NOMO-1 (cell line): ENCODE measurements at regions not wholly inside any gene's neighbourhood (a gene's known extent, or its start where the extent isn't known, plus 50 kb on each side); places are given as distances from the start of the nearest gene placed in this dataset.

ENCODE experiments used
- DNase-seq, 2 experiments: peaks; one replicate each; lab custom pipeline; 2025; ENCODE audit not compliant: unreplicated experiment in 2 of 2; lab: John Stamatoyannopoulos, UW

DNA sequence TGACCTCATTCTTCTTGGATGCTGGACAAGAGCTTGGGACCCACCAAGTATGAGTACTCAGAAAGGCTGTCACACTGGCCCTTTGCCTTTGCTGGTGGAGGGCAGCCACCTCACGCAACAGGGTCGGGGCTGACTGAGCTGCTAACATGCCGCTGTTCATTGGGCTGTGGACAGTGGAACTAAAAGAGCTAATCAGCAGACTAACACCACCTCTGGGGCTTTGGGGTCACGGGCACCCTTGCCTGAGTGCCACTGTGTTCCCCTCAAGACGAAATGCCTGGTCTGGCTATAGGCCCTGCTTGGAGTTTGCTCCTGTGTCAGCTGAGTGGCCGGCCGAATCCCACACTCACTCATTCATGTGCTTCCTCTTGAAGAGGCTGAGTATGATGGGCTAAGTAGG, 559.6 kb downstream of the SPRY1 start:
- DNase-seq, result no peak

DNA sequence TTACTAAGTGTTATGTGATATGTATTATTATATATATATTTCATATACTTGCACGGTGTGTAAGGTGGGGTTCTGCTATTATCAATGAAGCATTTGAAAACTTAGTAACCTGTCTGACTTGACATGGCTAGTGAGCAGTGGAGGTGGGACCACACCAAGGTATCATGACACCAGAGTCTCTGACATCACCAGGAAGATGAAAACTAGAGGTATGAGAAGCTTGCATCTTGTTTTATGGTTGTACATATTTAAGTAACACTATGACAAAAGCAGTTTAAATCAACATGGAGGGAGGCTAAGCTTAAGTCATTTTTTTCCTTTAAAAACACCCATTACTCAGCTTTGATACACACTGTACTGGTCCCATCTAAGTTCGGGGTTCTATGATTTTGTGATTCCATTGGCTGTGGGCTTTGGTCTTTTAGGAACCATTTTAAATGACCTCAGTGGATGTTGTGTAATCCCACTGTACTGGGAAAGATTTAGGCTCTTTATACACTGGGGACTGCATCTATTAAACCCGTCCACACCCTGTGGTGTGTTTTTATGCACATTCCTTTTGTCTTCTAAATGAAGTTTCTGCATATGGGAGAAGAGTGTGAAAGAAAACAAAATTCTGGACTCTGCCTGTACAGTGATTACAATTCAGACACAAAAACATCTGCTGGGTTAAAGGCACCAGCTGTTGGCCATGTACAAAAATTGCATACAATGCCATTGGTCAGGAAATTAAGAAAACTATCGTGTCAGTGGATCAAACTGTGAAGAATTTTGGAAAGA, 570.6 kb downstream of the SPRY1 start:
- no peak for DNase-seq

DNA sequence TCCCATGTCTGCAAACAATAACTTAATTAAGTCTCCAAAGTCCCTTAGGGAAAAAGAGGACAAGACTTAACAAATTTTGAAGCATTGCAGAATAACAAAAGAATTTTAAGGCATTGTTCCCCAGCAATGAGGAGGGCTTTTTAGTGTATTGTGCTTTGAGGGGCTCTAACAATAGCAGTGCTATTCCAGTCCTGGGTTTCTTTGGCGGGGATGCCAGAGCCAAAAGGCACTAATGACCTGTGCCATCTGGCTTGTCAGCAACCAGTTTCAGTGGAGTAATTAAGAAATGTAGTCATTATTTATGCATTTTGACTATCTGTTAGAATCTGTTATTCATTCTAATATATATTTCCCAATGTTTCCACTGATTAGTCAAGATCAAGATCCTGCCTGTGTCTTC, 575.4 kb downstream of the SPRY1 start:
- no peak for DNase-seq

DNA sequence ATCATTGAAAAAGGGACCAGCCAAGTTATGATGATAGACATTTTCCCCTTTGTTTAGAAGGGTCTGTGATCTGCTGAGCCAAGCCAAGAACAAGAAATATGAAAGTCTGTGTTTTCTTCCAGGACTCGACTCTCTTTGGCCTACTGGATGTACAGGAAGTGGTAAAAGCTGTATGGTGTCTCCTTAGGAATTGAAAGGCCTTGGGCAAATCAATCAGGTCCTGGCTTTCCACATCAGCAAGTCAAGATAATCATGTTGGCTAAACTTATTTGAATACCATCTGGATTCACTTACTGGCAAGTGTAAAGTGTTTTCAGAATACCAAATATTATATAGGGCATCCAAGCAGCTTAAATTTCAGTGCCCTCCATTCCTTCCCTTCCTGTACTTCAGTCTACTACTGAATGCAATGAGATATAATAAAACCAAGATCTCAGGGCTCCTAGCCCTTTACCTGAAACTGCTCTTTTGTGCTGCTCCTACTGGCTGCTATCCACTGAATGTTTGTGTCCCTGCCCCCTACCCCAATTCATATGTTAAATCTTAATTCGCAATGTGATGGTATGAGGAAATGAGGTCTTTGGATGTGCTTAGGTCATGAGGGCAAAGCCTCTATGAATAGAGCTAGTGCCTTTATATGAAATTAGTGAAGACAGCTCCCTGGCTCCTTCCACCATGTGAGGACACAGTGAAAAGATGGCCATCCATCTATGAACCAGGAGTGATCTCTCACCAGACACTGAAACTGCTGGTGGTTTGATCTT, 578.0 kb downstream of the SPRY1 start:
- no peak for DNase-seq

DNA sequence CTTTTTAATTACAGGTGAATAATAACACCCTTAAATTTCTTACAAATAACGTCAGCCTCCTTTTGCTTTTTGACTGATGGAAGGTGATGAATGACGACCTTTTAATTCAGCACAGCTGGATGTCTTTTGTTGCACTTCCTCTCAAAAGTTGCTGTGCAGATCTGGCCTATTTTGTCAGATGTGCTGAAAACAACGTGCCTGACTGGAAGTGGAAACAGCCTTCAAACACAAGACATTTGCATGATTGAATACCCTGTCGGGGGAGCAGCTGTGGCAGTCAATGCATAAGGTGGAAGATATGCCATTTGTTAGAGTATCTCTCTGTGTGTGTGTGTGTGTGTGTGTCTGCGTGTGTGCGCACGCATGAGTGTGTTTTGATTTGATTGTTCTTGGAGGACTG, 579.7 kb downstream of the SPRY1 start:
- no peak for DNase-seq

DNA sequence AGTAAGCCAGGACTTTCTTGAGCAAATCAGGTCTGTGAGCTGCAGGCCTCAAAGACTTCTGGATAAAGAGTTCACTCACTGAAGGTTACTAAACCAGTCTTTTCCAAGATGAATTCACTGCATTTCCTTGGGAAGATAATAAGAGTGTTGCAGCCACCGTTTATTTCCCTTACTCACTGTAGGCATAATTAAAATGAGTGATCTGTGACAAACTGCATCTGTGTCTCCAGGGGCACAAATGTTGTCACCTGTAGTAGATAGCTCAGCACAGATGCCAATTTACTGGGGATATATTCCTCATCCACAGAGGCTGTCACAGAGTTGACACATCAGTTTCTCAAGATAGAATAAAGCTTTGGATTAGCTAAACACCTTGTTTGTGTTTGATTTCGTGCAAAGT, 580.2 kb downstream of the SPRY1 start:
- DNase-seq, result no peak

DNA sequence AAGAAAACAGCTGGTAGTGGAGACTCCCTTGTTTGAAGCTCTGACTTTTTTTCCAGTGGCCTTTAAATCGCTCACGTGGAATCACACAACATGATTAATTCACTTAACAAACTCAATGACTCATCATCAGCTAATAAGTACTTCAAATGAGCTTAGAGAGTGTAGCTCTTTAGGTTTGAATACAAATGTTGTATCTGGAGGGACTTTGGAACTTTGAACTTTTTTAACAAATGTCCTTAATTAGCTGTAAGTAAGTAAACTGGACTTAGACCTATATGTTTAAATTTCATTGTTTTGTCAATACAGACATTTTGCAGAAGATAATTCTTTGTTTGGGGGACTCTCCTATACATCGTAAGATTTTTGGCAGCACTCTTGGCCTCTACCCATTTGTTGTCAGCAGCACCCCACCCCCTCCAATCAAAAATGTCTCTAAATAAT, 581.1 kb downstream of the SPRY1 start:
- DNase-seq, result no peak

DNA sequence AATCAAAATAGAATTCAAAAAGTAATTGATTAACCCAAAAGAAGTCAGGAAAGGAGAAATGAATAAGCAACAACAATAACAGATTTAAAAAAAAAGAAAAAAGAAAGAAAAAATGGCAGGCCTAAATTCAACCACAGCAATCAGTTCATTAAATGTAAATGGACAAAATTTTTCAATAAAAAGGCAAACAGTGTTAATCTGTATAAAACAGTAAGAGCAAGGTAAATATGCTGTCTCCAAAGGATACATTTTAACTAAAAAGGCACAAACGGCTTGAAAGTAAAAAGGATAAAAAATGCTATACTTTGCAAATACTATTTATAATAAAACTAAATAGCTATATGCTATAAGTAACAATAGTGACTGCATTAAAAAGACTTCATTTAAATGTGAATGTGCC, 582.0 kb downstream of the SPRY1 start:
- no peak for DNase-seq

DNA sequence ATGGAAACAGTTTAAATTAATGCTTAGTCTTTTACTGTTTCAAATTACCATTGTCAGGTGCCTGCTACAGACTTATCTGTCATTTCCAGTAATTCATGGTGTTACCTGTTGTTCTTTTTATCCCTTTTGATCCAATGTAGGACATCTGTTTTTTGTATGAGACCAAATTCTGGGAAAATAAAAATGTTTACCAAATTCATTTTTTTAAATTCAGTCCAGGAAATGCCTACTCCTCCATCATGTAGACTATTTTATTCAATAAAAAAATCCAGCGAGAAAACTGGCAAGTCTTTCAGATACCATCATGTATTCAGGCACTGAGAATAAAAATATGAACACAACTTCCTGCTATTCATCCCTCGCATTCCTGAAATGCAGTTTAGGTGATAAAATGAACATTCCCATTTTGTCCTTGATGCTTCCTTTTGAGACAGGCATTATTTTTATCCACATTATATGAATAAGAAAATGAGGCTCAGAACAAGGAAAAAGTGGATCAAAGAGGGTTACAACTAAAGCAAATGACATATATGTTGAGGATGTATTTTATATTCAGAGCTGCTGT, 584.2 kb downstream of the SPRY1 start:
- no peak for DNase-seq

DNA sequence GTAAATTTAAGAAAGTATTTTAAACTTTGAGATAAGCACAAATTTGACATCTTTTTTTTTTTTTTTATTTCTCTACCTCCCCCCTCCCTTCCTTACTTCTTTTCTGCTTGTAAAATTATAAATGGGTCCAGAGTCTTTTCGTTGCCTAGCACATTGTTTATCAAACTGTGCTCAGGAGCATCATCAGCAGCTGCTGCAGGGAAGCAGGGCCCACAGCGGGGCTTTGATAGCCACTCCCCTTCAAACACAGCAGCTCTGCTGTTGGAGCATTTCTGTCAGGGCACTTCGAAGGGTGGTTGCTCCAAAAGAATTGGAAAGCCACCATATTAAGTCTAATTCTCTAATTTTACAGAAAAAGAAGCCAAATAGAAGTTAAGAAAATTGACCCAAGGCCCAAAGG, 588.3 kb downstream of the SPRY1 start:
- no peak for DNase-seq

DNA sequence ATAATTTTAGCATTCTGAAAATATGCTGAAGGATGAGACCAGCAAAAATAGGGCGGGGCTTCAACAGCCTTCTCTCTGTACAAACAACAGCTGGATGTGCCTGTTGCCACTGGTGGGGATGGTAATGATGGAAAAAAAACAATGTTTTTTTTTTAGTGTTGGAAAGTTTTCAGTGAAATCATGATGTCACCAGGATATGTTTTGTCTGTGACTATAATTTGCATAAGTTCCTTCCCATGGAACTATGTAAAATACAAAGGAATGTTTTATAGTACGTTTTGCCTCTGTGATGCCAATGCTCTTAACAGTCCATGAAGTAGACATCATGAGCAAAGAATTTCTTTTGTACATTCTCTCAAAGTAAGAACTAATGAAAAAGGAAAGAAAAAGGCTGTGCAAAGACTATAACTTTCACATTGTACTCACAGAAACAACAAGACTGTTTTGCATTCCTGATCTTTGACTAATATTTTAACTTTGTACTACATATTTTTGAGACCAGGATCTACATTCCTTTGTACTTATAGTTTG, 589.7 kb downstream of the SPRY1 start:
- DNase-seq, result no peak

DNA sequence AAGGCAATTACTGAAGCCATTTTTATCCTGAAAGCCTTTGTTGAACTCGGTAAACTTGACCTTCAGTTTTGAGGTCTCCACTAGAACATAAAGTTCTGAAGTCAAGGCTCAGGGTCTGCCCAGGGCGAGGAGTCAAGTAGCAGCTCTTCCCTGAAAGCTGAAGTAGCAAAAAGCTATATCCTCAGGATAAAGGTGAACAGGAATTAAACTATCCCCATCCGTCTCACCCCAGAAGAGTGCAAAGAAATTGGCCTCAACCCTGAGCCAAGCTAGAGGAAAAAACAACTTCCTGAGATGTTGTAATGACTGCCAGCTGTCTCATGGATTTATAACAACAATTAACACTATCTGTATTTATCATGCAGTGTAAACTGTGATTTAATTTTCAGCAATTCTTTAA, 590.8 kb downstream of the SPRY1 start:
- DNase-seq, result no peak

DNA sequence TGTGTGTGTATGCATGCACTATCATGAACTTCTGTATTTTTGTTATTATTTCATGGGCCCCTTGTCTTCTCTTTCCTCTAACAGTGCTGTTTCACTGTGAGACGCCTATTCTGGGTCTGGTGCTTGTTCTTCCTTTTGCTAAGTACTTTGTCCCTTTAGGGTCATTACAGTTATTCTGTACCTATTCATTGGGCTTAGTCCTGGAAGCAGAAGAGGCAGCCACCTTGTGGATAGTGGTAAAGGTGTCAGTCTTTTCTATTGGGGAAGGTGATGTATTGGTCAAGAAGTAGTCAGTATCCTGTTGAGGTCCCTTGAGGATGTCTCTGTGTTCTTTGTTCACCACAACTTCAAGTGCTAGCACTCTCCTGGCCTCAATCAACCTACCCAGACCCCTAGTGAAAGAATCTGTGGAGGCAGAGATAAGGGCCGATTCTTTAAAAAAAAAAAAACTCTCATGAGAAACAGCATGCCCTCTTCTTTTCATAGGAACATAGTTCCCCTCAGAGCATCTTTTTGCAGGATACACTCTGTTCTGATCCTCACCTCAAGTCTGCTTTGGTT, 593.8 kb downstream of the SPRY1 start:
- DNase-seq, result no peak

DNA sequence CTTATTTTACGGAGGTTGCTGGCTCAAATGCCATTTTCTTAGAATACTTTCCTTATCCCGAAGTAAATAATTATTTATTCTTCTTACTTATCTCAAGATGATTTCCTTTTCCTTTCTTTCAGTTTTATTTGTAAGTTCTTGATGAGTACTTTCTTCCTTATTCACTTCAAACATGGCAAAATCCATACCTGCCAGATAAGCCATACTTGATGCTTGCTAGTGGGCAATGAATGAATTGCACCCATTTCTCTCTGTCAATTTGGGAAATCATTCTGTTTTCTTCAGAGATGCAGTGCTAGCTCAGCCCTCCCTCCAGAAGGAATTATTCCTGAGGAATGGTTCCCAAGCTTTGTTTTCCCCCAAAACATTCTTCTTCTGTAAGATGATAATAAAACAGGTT, 598.3 kb downstream of the SPRY1 start:
- DNase-seq, result no peak

DNA sequence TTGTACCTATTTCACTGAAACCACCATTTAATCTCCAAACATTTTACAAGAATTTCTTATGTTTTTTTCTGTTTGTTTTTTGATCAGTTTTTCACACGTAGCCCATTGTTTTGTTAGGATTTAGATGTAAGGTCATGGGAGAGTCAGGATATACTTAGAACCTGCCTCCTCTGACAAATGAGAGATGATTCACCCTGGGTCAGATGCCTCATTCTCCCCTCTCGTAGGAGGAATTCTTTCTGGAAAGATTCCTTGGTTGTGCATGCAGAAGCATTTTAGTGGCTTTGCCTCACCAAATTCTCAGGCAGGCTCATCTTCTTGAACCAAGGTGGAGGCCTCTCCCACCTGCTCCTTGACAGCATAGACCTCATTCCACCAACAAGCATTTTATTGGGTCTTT, 599.3 kb downstream of the SPRY1 start:
- no peak for DNase-seq

DNA sequence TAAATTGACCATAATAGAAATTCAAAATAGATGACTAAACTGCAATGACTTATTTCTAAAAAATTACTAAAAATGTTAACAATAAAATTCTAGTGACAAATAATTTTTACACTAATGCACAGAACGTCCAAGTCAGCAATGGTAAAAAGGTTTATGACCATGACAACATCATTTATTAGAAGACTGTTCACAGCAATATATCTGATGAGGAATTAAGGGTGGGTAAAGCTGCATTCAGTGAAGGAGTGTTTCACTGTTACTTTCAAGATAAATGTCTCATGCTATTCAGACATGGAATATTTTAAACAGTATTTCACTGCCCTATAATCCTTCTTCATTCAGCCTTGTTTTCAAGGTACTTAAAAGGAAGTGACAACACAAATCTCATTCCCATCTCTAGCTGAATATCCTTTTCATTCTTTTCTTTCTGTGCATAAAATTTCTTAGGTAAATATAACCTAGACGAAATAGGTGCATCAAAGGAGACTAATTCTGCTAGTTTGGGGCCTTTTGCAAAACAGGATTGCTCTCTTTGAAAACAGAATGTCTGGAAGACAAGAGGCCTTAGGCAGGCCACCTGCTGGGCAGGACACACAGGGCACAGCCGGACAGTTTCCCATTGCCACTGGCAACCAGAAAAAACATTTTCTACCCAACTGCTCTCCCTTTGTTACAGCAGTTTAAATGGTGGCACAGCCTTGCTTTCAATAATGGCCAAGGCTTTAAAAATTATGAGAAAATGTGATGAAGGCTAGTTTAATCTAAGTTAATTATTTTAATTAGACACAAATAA, 600.3 kb downstream of the SPRY1 start:
- no peak for DNase-seq

DNA sequence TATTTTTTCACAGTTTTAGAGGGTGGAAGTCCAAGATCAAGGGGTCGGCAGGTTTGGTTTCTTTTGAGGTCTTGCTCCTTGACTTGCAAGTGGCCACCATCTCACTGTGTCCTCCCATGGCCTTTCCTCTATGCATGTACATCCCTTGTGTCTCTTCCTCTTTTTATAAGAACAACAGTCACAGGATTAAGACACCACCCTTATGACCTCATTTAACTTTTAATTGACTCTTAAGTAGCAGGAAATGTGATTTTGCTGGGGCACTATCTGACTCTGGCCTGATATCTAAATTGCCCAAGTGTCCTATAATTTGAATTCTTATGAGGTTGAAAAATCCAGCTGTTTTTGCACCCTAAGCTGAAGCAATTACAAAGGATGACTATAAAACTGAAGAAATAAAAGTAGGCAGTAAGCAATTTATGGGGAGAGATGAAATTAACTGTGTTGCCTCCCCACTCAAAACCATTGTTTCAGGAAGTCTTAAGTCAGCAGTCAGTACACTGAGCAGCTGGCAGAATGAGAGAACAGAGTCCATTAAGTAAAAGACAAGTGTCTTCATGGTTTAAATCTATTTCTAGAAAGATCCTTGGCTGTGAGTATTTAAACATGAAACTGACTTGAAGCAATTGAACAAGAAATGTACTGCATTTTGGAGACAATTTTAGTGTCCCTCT, 601.3 kb downstream of the SPRY1 start:
- DNase-seq, result peak in 1 of 2 experiments; percentile 56

DNA sequence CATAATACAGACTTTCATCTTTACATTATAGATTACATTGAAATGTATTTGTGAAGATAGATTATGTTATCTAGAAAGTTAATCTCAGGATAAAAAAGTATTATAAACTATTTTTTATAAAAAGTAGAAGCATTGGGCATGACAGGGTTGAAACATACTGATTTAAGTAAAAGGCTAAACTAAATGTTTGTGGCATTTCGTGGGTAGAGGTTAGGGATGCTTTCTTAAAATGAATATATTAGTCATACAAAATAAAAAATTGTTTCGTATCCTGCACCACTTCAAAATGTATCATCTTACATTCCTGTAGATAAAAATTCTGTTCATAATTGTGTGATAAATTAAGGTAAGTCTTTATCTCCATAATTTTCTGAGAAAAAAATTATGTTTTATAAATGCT, 603.6 kb downstream of the SPRY1 start:
- no peak for DNase-seq

DNA sequence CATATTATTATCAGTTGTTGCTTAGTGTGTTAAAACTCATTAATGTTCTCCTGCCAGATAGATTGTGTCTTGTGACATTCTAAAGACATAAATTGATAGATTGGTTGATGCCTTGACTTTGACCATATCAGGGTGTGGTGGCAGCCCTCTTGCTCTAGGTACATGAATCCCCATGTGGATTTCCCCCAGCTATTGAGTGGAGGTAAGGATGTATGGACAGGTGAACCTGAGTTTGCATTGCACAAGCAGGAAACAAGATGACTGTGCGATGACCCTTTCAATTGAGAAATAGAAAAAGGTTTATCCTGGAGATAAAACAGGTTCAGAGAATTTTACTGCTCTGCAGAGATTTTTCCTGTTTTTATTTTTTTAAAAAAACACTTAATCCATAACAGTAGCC, 619.2 kb downstream of the SPRY1 start:
- no peak for DNase-seq

DNA sequence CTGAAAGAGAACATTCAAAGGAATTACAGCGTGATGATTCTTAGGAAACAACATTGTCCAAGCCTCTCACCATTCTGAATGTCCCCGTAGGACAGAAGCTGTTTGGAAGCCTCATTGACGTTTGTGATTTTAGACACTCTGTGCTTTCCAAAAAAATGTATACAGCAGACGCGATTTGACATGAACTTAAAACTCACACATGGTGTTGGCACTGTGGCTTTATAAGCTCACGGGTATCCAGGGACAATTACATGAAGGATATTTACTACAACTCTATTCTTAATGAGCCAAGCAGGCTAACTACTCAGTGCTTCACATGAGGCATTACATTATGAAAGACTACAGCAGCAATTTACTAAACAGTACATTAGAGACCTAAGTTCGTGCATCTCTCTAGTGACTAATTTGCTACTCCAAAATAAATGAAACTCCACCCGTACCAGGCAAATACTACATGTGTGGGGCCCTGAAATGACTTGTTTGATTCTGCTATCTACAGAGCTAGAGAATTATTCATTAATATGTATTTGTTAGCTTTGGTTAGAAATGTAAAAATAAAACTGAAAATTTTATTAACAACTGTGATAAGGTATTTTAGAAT, 620.7 kb downstream of the SPRY1 start:
- no peak for DNase-seq
